Neutrophil (primary cell): ENCODE measurements at regions not wholly inside any gene's neighbourhood (a gene's known extent, or its start where the extent isn't known, plus 50 kb on each side); places are given as distances from the start of the nearest gene placed in this dataset.

Source experiments
- H3K27ac ChIP-seq: fragments of 200-600 bp; sonication (generic); 2 replicates; pipeline ENCODE4 v1.5.1; 2016; ENCODE audit warnings: mild to moderate bottlenecking, moderate library complexity
- H3K27me3 ChIP-seq: fragments of 200-600 bp; sonication (generic); 2 replicates; pipeline ENCODE4 v1.6.0; 2016; ENCODE audit warnings: mild to moderate bottlenecking
- H3K36me3 ChIP-seq: fragments of 200-600 bp; sonication (generic); 2 replicates; pipeline ENCODE4 v1.5.1; 2017
- H3K4me1 ChIP-seq, 2 experiments: fragments of 200-600 bp in 1 of 2; sonication (generic) in 1 of 2; 1 replicate in 1 of 2; 2 replicates in 1 of 2; pipeline versions ENCODE4 v1.5.1 to v1.6.1; 2013 to 2016; ENCODE audit warnings: low read depth in 1 of 2, low read length in 1 of 2, mild to moderate bottlenecking in 1 of 2, moderate library complexity in 1 of 2; ENCODE audit not compliant: control insufficient read depth in 1 of 2, insufficient read depth in 1 of 2
- H3K4me3 ChIP-seq, 2 experiments: fragments of 200-600 bp in 1 of 2; sonication (generic) in 1 of 2; 1 replicate in 1 of 2; 2 replicates in 1 of 2; pipeline ENCODE4 v1.5.1; 2013 to 2016; ENCODE audit warnings: low read depth in 1 of 2, low read length in 1 of 2, mild to moderate bottlenecking in 1 of 2, moderate library complexity in 1 of 2
- H3K9me3 ChIP-seq: fragments of 200-600 bp; sonication (generic); 2 replicates; pipeline ENCODE4 v1.5.1; 2016
- CTCF ChIP-seq: fragments of 200-600 bp; sonication (generic); IDR thresholded peaks from 2 replicates; pipeline ENCODE4 v1.5.1; 2016; ENCODE audit warnings: antibody characterized with exemption

- no peaks in the 10 kb centered on the region for H3K4me1 ChIP-seq
These were observed 95.0 kb upstream of the IRS2 start for GRCh38 chr13:109881347-109881725.

DNA sequence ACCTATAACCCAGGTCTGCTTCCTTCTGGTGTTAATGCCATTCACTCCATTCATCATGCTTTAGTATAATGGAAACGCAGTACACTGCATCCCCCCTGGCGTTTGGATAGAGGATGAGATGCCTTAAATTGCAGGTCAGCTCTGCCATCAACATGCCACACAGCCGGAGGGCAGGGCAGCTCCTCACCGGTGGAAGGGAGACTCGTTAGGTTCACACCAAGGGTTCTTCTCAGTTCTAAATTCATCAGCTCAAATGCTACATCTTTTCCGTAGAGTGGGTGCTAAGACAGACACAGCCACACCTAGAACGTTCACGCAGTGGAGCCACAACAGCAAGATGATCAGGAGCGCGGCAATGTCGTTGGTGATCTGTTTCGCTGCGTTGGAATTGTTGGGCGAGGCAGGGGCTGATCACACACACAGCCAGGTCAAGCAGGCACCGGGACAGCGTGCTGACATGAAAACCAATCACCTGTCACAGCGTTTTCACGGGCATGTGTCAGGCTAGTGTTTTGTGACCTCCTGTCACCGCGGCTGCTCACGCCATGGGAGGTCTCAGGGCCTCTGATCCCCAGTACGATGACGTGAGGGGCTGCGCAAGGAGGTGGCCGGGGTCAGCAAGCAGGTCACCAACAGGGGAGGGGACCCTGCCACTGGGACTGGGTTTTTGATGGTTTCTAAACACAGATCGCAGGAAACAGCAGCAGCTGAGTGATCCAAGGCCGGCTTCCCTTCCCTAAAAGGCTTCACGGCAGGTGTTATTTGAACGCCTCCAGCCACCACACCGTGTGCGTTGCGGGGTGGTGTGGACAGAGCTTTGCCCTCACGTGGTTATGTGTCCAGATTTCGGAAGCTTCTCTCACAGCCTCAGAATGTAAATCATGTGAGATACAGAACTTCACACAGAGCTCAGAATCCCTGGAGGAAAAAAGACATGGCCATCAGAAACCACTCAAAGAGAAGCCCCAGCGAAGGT is 94.3 kb upstream of the IRS2 start:
- Histone ChIP-seq H3K9me3 (no peaks in the 10 kb centered on the region), H3K27me3 (peaks cover 33% of the 10 kb centered on the region), H3K4me3 (no peak overlapping the region), H3K27ac (no peak overlapping the region), H3K4me1 (no peaks in the 10 kb centered on the region), H3K36me3 (no peaks in the 10 kb centered on the region)
- no peak for TF ChIP-seq CTCF

More at GRCh38 chr13:109881347-109881725, 95.0 kb upstream of the IRS2 start:
- Histone ChIP-seq H3K36me3 (no peaks in the 10 kb centered on the region), H3K9me3 (no peaks in the 10 kb centered on the region), H3K4me3 (no peak overlapping the region), H3K27ac (no peak overlapping the region), H3K27me3 (peaks cover 30% of the 10 kb centered on the region)
- TF ChIP-seq CTCF = no peak

DNA sequence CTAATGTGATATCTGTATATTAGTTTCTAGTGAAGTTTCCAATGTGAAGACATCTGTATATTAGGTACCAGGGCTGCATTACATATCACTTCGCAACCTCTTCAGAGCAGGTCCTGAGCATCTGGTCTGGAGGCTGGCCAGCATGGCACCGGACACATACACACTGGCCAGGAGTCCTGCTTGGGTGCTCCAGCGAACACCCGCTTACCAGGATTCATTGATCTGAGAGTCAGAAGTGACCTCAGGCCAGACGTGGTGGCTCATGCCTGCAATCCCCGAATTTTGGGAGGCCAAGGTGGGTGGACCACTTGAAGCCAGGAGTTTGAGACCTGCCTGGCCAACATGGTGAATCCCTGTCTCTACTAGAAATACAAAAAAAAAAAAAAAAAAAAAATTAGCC is 93.0 kb upstream of the IRS2 start:
- no peak for TF ChIP-seq CTCF
- Histone ChIP-seq H3K4me1 (no peaks in the 10 kb centered on the region), H3K9me3 (no peaks in the 10 kb centered on the region), H3K4me3 (no peak overlapping the region), H3K36me3 (no peaks in the 10 kb centered on the region), H3K27ac (no peak overlapping the region), H3K27me3 (peaks cover 35% of the 10 kb centered on the region)

- H3K9me3 ChIP-seq = no peaks in the 10 kb centered on the region
- no peak for TF ChIP-seq CTCF
- no peaks in the 10 kb centered on the region for H3K4me1 ChIP-seq
- peaks cover 21% of the 10 kb centered on the region for H3K27me3 ChIP-seq
- H3K36me3 ChIP-seq = no peaks in the 10 kb centered on the region
- no peak overlapping the region for H3K4me3 ChIP-seq
- H3K27ac ChIP-seq = no peak overlapping the region
These were observed 91.4 kb upstream of the IRS2 start for GRCh38 chr13:109877809-109878208.

DNA sequence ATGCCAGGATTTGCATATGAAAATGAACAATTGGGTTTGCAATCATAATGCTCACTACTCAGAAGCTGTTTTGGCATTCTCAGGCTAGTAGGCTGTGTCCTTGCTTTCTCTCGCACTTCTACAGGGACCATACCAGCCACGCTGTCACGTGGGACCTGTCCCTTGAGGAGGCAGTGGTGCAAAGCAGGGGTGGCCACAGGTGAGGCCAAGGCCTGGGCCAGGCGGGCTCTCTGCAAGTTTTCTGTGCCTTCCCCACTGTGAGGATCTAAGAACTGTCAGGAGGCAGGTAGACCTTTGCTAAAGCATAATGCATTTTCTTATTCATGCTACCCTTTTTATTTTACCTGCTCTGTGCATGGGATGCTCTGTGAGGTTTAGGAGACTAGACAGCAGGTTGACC is 89.4 kb upstream of the IRS2 start:
- no peak for TF ChIP-seq CTCF
- Histone ChIP-seq H3K27me3 (peaks cover 26% of the 10 kb centered on the region), H3K9me3 (no peaks in the 10 kb centered on the region), H3K36me3 (no peaks in the 10 kb centered on the region), H3K27ac (no peak overlapping the region), H3K4me1 (no peaks in the 10 kb centered on the region), H3K4me3 (no peak overlapping the region)
